Kasumi-1 (cell line): ENCODE measurements at regions not wholly inside any gene's neighbourhood (a gene's known extent, or its start where the extent isn't known, plus 50 kb on each side); places are given as distances from the start of the nearest gene placed in this dataset.

Experiments
- DNase-seq, 2 experiments: peaks; one replicate each; lab custom pipeline; 2025; lab: John Stamatoyannopoulos, UW

DNA sequence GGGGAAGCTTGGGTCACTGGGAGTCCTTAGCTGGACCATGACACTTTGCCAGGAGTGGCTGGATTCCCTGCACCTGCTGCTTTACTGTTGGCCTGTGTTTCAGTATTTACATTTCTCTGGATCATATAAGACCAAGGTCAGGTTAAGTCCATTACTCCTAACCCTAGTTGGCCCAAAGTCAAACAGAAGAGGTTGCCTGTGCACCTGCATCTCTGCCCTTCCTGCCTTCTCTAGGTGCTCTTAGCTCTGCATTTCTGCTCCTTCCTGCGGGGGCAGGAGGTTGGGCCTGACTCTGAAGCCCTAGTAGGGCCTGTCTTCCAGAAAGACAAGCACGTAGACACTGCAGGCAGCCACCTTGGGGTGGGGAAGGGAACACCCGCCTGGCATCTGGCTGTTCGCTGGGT is 124.3 kb downstream of the RPLP1 start:
- DNase-seq = no peak

DNA sequence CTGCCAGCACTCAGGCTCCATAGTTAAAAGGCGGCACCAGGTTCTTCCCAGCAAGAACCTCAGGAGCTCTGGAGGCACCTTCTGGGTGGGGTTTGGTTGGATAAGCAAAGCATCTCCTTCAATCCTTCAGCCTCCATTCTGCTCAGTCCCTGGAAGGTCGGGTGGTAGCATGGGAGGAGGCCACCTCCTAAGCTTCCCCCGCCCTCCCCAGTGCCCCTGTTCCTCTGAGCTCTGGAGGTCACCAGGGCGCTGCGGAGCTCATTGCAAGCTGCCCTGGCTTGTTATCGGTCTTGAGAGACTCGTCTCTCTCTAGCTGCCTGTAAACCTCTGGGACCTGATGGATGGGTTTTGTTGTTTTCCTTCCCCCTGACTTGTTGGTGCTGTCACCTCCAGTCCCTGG is 124.8 kb downstream of the RPLP1 start:
- DNase-seq = no peak

DNA sequence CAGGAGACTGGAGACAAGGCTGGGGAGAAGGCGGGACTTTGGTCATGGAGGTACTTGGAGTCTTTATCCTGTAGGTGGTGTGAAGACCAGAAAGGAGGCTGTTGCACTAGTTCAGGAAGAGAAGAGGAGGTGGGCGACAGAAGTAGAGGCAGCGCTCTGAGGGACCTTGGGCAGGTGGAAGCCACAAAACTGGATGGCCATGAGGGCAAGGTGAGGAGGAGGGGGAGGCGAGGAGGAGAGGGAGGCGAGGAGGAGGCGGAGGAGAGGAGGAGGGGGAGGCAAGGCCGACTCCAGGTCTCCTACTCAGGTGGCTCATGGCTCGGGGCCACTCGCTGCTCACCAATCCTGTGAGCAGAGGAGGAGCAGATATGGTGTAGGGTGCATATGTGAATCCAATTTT is 125.6 kb downstream of the RPLP1 start:
- DNase-seq = no peak

DNA sequence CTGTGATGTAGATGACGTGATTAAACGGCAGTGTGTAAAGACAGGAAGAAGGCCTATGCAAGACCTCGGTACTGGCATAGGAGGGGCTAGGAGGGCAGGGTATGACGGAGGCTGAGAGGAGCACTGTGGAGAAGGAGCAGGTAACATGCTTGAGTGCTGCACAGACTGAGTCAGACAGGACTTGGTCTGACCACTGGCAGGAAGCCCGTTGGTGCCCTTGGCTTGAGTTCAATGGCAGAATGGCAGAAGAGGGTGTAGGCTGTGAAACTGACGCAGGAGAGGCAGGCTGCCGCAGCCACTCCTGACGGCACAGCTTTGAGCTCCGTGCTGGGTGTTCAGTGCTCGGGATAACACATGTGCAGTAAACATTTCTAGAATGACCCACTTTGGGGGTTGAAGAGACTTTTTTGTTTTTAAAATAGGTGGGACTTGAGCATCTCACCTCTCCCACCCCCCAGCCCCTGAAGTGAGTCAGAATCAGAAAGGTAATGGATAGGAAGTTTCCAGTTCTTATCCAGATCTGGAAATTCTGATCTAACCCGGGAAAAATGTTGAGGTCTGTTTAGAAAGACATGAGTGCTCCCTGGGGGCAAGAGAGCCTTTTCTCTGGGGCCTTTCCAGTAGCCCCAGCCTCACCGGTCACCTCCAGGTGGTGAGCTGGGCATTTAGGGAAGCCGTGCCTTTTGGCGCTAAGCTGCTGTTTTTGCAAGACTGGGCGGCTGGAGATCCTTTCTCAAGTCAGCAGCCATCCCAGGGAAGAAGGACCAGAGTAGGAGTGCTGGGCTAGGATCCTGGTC is 126.4 kb downstream of the RPLP1 start:
- DNase-seq = no peak

DNA sequence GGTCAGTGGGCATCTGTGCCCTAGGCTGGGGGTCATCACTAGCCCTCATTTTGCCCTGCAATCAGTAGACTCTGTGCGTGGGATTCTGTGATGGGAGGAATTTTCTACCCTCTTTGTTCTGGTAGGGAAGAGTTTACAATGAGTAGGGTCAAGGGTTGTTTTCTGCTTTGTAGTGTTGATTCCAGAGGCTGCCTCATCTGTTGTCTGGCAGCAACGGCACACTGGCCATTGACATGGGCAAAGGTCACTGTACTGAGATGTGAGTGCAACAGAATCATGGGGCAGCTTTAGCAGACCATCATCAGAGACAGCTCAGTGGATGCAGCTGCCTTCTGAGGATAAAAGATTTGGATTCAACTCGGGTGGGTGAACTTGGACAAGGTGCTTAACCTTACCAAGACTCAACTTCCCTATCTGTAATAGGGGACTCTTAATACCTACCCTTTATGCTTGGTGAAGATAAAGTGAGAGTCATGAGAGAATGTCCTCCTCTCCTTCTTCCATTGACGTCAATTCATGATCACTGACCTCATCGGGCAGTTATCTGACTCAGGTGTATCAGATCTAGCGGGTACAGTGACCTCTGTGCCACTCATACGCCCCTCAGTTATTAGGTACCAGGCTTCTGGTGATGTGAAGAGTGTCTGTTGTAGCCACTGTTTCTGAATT is 127.5 kb downstream of the RPLP1 start:
- DNase-seq = no peak

DNA sequence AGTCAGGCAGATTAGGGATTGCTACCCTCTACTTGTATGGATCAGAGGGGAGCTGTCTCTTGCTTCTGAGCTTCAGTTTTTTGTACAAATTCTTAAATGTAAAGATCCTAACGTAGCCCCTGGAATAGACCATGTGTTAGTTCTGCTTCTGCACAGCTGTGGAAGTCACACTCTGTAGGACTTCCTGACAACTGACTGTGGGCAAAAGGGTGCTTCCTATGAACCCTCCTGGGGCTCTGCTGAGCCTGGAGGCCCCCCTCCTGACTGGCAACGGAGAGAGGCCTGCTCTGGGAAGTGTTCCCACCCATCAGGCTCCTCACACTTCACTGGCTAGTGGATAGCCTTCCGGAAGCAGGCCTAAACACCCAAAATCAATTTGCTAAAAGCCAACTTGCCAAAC is 131.0 kb downstream of the RPLP1 start:
- peak; percentile 87 to 91 for DNase-seq

DNA sequence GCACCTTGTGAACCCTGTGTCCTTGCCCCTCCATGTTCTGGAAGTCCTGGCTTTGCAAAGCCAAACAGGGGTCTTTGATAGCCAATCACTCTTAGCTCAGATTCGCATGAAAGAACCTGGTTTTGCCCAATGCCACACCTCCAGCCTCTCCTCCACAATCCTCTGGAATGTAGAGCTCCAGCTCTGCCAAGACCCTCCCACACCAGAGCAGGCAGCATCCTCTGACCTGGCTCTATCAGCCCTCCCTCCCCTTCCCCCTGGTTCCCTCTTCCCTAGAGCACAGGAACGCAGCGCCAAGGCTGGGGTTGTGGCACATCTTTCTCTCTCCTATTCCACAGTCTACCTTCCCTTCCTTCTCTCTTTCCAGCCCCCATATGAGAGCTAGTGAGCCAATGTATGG is 133.3 kb downstream of the RPLP1 start:
- DNase-seq = no peak

DNA sequence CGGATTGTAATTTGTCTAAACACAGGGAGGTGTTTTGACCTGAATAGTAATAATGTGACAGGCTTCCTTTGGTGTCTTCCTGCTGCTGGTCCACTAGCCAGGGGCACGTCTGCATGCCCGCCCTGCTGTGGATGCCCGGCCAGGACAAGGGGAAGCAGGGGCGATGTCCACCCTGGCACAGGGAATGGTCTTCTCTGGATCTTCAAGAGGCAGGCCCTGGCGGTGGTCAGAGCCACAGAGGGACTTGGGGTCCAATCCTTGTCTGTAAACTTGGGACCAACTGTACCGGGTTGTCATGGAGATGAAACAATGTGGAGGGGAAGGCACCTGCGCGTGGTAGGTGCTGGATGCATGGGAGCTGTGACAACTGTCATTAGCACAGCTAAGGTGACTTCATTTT is 134.1 kb downstream of the RPLP1 start:
- DNase-seq = no peak

DNA sequence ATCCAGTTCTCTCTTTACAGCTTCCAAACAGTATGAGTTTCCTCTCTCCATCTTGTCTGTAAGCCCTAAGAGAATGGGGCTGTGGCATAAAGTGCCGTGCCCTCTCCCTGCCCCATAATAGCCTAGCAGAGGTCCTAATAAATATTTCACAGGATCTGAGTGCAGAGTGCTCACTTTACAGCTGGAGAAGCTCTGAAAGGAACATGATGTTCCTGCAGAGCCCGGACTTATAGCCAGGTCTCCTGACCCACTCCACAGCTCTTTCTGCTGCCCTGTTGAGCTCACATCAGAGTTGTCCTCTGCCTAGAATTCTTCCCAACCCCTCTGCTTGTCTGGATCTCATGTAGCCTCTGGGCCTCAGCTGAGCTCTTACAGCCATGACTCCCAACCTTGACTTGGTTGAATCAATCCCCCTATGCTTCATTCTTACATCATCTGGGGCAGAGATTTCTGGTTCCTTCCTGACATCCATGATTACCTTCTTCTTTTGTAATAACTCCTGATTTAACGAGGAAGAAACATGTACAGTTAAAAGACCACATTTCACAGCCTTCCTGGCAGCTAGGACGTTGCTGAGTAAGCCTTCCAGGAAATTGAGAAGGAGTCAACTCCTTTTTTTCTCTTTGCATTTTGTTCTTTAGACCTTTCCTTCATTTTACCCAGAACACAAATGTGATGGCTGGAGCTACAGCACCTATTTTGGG is 135.3 kb downstream of the RPLP1 start:
- peak; percentile 11 to 13 for DNase-seq

DNA sequence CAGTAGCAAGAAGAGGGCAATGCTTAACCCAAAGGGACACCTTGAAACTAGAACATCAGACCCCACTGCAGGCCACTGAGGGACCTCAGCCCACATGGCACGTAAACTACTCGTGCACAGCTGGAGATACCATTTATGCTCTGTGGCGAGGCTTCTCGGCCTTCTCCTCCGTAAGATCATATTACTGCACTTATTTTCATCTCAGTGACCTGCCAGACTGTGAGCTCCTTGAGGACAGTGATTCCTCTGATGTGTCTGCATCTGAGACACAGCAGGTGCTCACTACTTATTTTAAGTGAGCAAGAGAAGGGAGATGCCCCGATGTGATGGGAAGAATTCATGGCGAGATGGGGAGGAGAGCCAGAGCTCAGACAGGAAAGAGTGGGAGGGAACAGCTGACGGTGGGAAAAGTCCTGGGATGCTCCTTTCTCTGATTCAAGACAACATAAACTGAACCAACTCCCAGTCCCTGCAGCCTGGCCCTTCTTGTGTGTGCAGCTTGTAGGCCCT is 137.6 kb downstream of the RPLP1 start:
- no peak for DNase-seq

DNA sequence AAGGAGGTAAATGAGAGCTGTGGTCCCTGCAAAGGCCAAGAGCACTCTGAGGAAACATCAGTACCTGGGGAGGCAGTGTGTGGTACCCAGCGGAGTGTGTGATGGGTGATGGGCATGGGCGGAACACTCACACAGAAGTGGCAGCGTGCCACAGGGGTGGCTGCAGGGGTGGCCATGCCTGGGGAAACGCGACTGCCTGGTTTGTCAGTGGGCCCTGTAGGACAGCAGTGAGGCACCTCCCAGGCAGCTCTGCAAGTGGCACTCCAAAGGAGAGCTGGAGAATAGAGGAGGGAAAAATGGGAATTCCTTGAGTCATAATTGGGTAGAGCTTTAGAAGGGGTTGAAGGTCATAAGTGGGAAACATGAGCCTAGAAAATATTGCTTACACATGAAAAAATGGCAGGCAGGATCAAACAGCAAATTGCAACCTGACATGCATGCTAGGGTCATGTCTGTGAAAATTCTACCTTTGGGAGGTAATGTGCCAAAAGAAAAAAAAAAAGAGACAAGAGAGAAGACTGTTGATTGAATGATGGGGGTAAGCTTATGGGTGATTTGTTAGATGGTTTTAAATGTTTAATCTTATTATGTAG is 138.4 kb downstream of the RPLP1 start:
- no peak for DNase-seq

DNA sequence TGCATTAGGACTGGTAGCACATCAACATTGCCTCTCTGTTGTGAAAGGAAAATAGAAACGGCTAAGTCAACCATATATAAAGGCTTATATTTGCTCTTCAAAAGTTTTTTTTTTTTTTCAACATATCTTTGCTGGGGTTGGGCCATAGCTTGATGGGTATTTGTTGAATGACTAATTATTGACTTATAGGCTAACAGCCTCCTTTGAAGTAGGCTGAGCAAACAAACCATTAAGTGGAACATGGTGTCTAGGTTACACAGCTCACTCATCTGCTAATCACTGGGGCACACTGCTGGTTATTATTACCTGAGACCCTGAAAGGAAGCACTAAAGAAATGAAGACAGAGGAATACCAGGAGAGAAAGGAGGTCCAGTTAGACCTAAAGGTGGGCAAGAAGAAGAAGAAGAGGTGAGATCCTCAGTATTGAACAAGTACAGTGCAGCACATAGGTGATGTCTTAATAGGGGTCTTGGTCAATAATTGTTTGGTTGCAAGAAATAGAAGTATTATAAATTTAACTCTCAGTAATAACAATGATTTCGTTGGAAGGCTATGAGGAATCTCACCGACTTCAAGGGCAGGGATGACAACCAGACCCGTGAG is 139.4 kb downstream of the RPLP1 start:
- DNase-seq = no peak

DNA sequence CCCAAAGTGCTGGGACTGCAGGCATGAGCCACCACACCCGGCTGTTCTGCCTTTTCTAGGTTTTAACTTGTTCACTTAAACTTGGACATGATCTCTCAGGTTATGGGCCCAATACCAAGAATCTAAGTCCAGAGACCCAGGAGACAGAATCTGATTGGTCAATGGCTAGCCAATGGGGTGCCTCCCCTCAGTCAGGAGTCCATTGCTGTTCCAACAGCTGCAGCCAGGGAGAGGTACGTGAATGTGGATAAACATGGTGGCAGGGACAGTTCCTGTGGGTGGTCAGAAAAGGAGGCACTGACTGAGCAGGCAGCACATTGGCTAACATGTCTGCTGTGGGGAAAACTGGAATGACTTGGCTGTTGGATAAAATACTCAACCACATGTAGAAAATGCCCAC is 140.3 kb downstream of the RPLP1 start:
- no peak for DNase-seq

DNA sequence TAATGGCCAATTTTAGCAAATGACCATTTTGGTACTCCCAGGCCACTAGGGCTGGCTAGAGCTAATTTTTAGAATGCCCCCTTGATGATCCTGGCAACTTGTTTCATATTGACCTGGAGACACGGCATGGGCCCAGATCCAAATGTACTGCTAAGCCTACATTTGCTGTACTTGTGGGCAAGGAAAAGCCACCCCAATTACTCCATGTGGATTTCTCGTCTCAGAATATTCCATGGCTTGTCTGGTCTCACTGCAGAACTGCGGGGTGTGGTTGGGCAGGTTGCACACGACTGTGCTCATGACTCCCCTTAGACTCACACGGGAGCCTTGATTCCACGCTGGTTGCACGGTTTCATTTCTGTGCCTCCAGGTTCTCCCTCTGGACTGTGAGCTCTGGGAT is 140.9 kb downstream of the RPLP1 start:
- no peak for DNase-seq

DNA sequence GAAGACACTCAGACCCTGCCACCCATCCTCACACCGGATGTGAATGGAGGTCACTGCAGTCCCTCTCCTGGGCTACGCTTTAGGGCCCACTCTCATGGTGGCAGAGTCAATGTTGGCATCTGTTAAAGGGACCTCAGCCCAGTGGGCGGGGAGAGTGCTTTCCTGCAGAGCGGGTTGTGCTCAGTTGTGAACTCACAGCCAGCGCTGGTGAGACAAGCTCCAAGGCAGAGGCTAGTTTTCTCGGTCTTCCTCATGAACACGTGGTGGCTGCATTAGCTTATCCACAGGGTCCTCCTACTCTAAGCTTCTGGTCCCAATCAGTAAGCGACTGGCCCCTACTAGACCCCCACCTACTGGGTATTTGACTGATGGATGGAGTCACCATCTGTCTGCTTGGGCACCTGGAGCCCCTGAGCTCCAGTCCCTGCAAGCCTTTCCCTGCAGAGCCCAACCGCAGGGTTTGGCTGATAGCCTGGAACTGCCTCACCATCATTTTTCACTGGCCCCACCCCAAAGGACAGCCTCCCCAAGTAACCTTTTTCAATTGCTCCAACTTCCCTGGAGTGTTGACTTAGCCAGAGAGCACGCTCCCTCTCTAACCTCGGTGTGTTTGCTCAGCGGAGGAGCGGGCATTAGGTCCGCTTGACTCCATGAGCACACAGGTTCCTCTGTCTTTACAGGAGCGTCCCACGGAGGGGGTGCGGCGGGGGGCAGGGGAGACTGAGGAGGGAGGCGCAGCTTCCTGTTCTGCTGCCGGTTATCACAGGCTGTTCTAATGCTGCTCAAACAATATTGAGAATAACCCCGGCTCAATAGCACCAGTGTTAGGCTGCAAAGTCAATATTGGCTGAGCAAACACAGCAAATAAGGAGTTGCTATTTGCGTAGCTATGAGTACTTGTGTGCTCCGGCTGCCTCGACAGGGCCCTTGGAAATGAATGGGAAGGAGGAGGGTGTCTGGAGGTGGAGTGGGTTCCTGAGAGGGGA is 141.7 kb downstream of the RPLP1 start:
- peak in 1 of 2 experiments; percentile 5 for DNase-seq

DNA sequence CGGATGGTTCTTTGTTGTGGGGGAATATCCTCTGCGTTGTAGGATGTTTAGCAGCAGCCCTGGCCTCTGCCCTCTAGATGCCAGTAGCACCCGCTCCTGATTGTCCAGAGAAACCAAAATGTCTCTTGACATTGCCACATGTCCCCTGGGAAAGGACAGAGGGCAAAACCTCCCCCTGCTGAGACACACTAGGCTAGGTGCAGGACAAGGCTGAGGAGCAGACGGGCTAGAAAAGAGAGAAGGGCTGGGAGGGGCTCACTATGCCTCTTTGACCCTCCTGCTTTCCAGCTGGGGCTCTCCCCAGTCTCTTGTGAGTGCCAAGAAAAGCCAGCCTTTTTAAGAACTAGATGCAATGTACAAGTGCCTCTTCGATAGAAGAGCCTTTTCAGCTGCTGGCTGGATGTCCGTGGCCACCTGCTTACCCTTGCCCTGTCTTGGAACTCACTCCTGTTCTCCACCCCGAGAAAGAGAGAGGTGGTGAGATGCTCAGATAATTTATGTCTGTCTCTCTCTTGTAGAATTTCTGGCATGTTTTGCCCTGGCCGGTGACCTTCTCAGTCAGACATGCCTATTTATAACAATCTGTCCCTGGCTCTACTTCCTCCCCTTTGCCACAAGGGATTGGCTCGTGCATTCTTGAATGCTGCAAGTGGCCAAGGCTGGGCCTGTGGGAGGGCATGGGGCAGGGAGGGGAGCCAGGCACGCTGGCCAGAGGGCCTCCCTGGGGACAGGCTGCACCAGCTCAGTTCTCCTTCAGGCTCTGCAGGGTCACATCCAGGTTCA is 142.6 kb downstream of the RPLP1 start:
- DNase-seq = no peak

DNA sequence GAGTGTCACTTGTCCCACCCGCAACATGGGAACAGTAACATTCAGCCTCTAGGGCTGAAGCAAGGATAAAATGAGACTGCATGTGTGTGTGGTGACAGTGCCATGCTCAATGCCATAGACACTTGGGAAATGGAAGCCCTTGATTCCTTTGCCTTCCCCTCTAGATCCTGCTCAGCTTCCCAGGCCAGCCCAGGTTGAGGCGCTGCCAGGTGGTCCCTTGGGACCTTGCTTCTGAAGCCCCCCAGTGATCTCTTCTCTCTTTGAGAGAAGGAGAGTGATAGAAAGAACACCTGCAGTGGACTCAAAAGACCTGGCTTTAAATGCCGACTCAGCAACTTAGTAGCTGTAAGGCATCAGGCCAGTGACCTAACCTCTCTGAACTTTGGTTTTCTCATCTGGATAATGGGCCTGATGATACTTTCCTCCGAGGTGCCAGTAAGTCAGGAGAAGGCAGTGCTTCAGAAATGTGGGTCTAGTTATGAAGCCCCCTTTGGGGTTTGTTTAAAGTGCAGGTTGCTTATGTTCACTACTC is 144.5 kb downstream of the RPLP1 start:
- no peak for DNase-seq

DNA sequence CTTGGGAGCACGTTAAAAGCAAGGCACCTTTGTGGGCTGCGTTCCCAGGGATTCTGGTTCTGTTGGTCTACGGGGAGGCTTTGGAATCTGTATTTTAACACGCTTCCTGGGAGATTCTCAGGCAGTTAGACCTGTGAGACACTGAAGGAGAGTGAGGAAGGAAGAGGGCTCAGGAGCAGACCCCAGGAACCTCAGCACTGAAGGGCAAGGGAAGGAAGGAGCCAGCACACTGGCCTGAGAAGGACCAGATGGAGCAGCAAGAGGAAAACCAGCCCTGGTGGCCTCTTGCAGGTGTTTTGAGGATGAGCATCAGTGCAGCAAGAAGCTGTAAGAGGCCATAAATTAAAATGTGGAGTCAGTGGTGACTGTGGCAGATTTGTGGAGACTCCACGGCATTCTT is 146.7 kb downstream of the RPLP1 start:
- DNase-seq = no peak

DNA sequence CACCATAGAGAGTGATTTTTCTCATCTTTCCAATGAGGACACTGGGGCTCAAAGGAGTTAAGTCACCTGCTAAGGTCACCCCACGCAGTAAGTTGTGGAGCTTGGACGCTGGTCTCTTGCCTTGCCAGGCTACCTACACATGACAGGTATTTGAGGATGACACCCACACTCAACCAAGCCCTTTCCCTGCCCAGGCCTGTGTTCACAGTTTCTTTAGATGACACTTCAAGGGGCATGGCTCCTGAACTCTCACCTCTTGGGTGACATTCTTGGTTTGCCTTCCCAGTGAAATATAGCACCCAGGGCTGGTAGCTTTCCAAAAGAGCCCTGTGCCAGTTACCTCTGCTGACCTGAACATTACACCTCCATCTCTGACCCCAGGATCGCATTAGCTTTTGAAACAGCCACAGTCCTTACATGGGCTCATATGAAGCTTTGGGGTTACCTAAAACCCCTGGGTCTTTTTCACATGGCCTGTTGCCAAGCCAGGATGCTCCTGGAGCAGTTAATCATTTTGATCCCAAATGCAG is 148.0 kb downstream of the RPLP1 start:
- no peak for DNase-seq
